NT2/D1 (cell line): ENCODE measurements at regions not wholly inside any gene's neighbourhood (a gene's known extent, or its start where the extent isn't known, plus 50 kb on each side); places are given as distances from the start of the nearest gene placed in this dataset.
A peak's percentile ranks its signal among the peaks of the same experiment; 100 is the strongest.

Source experiments
- DNase-seq: peaks from one replicate; pipeline ENCODE4 v3.0.0-alpha.2; 2011; ENCODE audit warnings: low read depth, low spot score
- H3K27me3 ChIP-seq: 2 replicates; pipeline ENCODE4 v1.6.0; 2011; ENCODE audit warnings: mild to moderate bottlenecking; ENCODE audit not compliant: insufficient read length, insufficient read depth
- H3K36me3 ChIP-seq: 2 replicates; pipeline ENCODE4 v1.6.1; 2011; ENCODE audit warnings: mild to moderate bottlenecking, low read length, mixed read lengths; ENCODE audit not compliant: insufficient read depth, insufficient read length
- H3K4me1 ChIP-seq: 2 replicates; pipeline ENCODE4 v1.5.1; 2011; ENCODE audit not compliant: insufficient read depth, insufficient read length
- H3K4me3 ChIP-seq: 2 replicates; pipeline ENCODE4 v1.5.1; 2011; ENCODE audit warnings: low read depth; ENCODE audit not compliant: insufficient read length
- H3K9ac ChIP-seq: 2 replicates; pipeline ENCODE4 v1.6.0; 2011; ENCODE audit warnings: low read depth; ENCODE audit not compliant: insufficient read length
- H3K9me3 ChIP-seq: 2 replicates; pipeline ENCODE4 v1.5.1; 2011; ENCODE audit warnings: mild to moderate bottlenecking, low read length; ENCODE audit not compliant: insufficient read depth
- SUZ12 ChIP-seq: IDR thresholded peaks from 2 replicates; pipeline ENCODE4 v1.6.1; 2011; ENCODE audit not compliant: insufficient read length, insufficient read depth; ENCODE audit errors: extremely low read depth
- YY1 ChIP-seq: IDR thresholded peaks from 2 replicates; pipeline ENCODE4 v1.6.1; 2011; ENCODE audit not compliant: insufficient read length, insufficient read depth
- ZNF274 ChIP-seq: IDR thresholded peaks from 2 replicates; pipeline ENCODE4 v1.6.1; 2011; ENCODE audit warnings: mild to moderate bottlenecking, low read depth, low read length

GRCh38 chr10:129308953-129309564 is 158.0 kb upstream of the MGMT start:
- no peaks in the 10 kb centered on the region for H3K36me3 ChIP-seq
- TF ChIP-seq YY1 (no peak), ZNF274 (no peak), SUZ12 (no peak)
- no peak overlapping the region for H3K4me3 ChIP-seq
- no peaks in the 10 kb centered on the region for H3K9me3 ChIP-seq
- no peak for DNase-seq
- no peaks in the 10 kb centered on the region for H3K4me1 ChIP-seq
- H3K9ac ChIP-seq, result no peak overlapping the region
- H3K27me3 ChIP-seq, result no peaks in the 10 kb centered on the region

DNA sequence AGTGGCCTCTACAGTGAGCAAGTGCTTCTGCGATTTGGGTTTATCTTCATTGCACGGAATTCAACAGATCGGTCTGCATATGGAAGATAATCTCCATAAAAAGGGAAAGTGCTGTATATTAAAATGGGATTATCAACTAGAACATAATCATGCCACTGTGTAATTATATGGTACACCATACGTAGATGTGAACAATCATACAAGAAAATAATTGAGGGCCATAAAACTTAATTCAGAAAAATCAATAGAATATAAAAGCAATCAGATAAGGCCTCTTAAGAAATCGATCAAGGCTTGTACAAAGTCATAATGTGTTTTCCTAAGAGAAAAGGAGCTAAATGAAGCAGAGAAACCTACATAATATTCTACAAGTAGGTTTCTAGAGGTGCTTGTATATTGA is 157.5 kb upstream of the MGMT start:
- Histone ChIP-seq H3K27me3 (no peaks in the 10 kb centered on the region), H3K9me3 (no peaks in the 10 kb centered on the region), H3K36me3 (no peaks in the 10 kb centered on the region), H3K4me1 (no peaks in the 10 kb centered on the region), H3K9ac (no peak overlapping the region), H3K4me3 (no peak overlapping the region)
- no peak for DNase-seq
- TF ChIP-seq SUZ12, result no peak
- TF ChIP-seq YY1, result no peak
- TF ChIP-seq ZNF274, result no peak

DNA sequence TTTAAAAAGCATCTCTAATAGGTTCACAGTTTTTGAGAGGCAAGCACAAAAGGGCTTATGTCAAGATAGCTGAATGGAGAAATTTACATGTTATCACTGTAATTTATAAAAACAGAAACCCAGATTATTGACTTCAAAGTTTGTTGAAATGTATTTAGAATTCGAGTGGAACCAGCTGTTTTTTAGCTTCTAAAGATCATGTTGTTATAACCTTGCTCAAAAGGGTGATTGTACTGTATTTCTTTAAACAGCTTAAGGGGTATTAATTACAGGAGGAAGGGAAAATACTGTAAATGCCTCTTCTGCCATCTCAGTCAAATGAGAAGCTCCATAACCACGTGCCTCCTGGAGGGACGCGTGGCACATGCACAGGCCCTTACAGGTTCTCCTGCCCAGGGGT is 156.2 kb upstream of the MGMT start:
- Histone ChIP-seq H3K4me3 (no peak overlapping the region), H3K9me3 (0 out of 2 replicates have a peak, but pooled peaks cover under 1% of the 10 kb centered on the region), H3K4me1 (no peaks in the 10 kb centered on the region), H3K27me3 (no peaks in the 10 kb centered on the region), H3K9ac (no peak overlapping the region), H3K36me3 (no peaks in the 10 kb centered on the region)
- TF ChIP-seq YY1 (no peak), ZNF274 (no peak), SUZ12 (no peak)
- DNase-seq, result no peak

- peaks cover 17% of the 10 kb centered on the region for H3K9me3 ChIP-seq
- DNase-seq, result no peak
- H3K4me1 ChIP-seq, result no peaks in the 10 kb centered on the region
- H3K27me3 ChIP-seq, result no peaks in the 10 kb centered on the region
- H3K36me3 ChIP-seq, result no peaks in the 10 kb centered on the region
- H3K9ac ChIP-seq, result no peak overlapping the region
- TF ChIP-seq SUZ12, result no peak
- no peak for TF ChIP-seq ZNF274
- no peak for TF ChIP-seq YY1
- no peak overlapping the region for H3K4me3 ChIP-seq
Measured at GRCh38 chr10:129319934-129320333, 147.1 kb upstream of the MGMT start.

DNA sequence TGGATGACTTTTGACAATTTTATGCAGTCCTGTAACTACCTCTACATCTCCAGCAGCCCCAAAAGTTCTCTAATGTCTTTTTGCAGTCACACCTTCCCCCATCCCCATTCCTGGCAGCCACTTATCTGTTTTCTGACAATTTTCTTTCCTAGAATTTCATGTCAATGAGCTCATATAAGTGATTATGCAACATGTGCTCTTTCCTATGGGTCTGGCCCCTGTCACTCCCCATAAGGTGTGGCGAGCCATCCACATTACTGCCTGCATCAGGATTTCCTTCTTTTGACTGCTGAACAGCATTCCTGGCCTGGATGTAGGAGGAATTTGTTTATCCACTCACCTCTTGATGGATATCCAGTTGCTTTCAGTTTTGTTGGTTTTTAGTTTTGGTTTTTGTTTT is 146.7 kb upstream of the MGMT start:
- Histone ChIP-seq H3K9ac (no peak overlapping the region), H3K27me3 (no peaks in the 10 kb centered on the region), H3K4me1 (no peaks in the 10 kb centered on the region), H3K36me3 (no peaks in the 10 kb centered on the region), H3K9me3 (peaks cover 17% of the 10 kb centered on the region), H3K4me3 (no peak overlapping the region)
- no peak for DNase-seq
- TF ChIP-seq ZNF274, result no peak
- TF ChIP-seq YY1, result no peak
- TF ChIP-seq SUZ12, result no peak

DNA sequence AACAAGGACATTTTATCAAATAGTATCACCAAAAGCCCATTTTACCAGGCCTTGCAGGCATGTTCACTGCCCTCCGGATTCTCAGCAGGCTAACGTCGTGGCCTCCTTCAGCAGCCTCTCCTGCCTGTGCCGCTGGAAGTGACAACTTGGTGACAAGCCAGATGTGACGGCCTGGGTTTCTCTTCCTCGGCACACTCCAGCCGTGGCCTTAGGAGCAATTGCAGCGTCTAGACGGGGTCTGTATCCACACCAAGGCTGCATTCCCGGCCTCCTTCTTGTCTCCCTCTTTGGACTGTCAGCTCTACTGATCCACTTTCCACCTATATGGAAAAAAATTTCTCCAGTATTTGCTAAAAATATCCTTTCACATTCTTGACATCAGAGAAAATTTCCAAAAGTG is 145.3 kb upstream of the MGMT start:
- Histone ChIP-seq H3K36me3 (no peaks in the 10 kb centered on the region), H3K4me3 (no peak overlapping the region), H3K9ac (no peak overlapping the region), H3K9me3 (peaks cover 9% of the 10 kb centered on the region), H3K27me3 (no peaks in the 10 kb centered on the region), H3K4me1 (no peaks in the 10 kb centered on the region)
- no peak for DNase-seq
- no peak for TF ChIP-seq ZNF274
- no peak for TF ChIP-seq SUZ12
- no peak for TF ChIP-seq YY1

GRCh38 chr10:129322933-129323820 is 143.9 kb upstream of the MGMT start:
- TF ChIP-seq ZNF274, result no peak
- TF ChIP-seq YY1, result no peak
- peak; percentile 15 for DNase-seq
- Histone ChIP-seq H3K36me3 (no peaks in the 10 kb centered on the region), H3K4me3 (no peak overlapping the region), H3K27me3 (no peaks in the 10 kb centered on the region), H3K9me3 (peaks cover 6% of the 10 kb centered on the region; the same call in 1 of the 2 replicates), H3K9ac (no peak overlapping the region), H3K4me1 (no peaks in the 10 kb centered on the region)
